ENCODE measurements at regions not wholly inside any gene's neighbourhood (a gene's known extent, or its start where the extent isn't known, plus 50 kb on each side); places are given as distances from the start of the nearest gene placed in this dataset.

DNA sequence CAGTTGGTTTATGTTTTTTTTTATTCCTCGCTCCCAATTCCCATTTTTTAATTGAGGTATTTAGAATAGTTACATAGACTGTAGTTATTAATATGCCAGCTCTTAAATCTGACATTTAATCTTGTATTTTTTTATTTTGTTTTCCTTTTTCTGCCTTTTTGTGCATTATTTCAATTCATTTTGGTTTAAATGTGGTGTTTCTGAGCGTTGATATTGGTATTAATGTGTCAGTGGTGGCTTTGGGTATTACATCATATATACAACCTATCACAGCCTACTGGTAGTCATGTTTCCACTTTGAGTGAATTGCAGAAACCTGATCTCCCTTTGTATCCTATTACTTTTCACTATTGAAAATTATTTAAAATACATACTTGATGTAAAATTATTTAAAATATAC lies 1027.3 kb downstream of the KCNT2 start:
- Mint-ChIP-seq H3K4me1 (ENCODE audit: low read depth, unreplicated experiment) (no peaks in the 10 kb centered on the region), H3K4me3 (ENCODE audit: unreplicated experiment) (no peak overlapping the region), H3K9me3 (ENCODE audit: unreplicated experiment) (no peaks in the 10 kb centered on the region), H3K36me3 (ENCODE audit: insufficient read depth, unreplicated experiment) (no peaks in the 10 kb centered on the region), H3K27me3 (ENCODE audit: insufficient read depth, unreplicated experiment) (no peaks in the 10 kb centered on the region), H3K27ac (ENCODE audit: unreplicated experiment) (no peak overlapping the region)
- TF ChIP-seq, protein P1, sequence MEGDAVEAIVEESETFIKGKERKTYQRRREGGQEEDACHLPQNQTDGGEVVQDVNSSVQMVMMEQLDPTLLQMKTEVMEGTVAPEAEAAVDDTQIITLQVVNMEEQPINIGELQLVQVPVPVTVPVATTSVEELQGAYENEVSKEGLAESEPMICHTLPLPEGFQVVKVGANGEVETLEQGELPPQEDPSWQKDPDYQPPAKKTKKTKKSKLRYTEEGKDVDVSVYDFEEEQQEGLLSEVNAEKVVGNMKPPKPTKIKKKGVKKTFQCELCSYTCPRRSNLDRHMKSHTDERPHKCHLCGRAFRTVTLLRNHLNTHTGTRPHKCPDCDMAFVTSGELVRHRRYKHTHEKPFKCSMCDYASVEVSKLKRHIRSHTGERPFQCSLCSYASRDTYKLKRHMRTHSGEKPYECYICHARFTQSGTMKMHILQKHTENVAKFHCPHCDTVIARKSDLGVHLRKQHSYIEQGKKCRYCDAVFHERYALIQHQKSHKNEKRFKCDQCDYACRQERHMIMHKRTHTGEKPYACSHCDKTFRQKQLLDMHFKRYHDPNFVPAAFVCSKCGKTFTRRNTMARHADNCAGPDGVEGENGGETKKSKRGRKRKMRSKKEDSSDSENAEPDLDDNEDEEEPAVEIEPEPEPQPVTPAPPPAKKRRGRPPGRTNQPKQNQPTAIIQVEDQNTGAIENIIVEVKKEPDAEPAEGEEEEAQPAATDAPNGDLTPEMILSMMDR (IDR thresholded peaks at IDR 0.05; ENCODE audit: insufficient read depth in 1 of 2, low read depth in 1 of 2, low read length in 1 of 2, severe bottlenecking in 1 of 2, unreplicated experiment in 1 of 2): peak in 1 of 2 experiments; percentile 25
- Histone ChIP-seq H3K4me3 (ENCODE audit: low read depth, low read length) (no peak overlapping the region), H3K9me3 (no peaks in the 10 kb centered on the region), H3K36me3 (ENCODE audit: control insufficient read depth, insufficient read depth, low read length) (no peaks in the 10 kb centered on the region), H3K27me3 (replicated peaks; ENCODE audit: control insufficient read depth, insufficient read depth, low read length) (no peaks in the 10 kb centered on the region), H3K4me1 (no peaks in the 10 kb centered on the region)
- intact Hi-C loops (cut with micrococcal nuclease; ENCODE audit: unreplicated experiment): no loop called here
- CTCF ChIA-PET: no interaction called here
- BruUV-seq (replicated peaks): no TSS peak
- no peak for DNase-seq
- POLR2A ChIA-PET: no interaction called here

DNA sequence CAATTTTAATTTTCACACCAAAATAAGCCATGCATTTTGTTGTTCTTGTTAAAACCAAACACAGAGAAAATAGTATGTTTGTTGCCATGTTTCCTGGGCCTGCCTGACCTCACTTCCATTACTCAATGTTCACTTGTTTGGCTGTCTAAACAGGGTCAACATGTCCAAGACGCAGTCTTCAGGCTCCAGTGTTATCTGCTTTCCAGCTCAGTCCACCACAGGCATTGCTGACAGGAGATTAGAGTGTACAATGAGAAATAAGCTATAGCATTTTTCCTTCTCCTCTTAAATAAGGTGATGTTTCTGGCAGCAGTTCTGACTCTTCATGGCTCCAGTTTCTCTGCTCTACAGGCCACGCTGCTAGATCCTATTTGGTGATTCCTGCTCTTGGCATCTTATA lies 1030.5 kb downstream of the KCNT2 start:
- Mint-ChIP-seq H3K9me3 (ENCODE audit: unreplicated experiment) (no peaks in the 10 kb centered on the region), H3K27ac (ENCODE audit: unreplicated experiment) (no peak overlapping the region), H3K4me1 (ENCODE audit: low read depth, unreplicated experiment) (no peaks in the 10 kb centered on the region), H3K27me3 (ENCODE audit: insufficient read depth, unreplicated experiment) (no peaks in the 10 kb centered on the region), H3K4me3 (ENCODE audit: unreplicated experiment) (no peak overlapping the region), H3K36me3 (ENCODE audit: insufficient read depth, unreplicated experiment) (no peaks in the 10 kb centered on the region)
- Histone ChIP-seq H3K36me3 (ENCODE audit: control insufficient read depth, insufficient read depth, low read length) (no peaks in the 10 kb centered on the region), H3K4me3 (ENCODE audit: low read depth, low read length) (no peak overlapping the region), H3K4me1 (no peaks in the 10 kb centered on the region), H3K9me3 (no peaks in the 10 kb centered on the region), H3K27me3 (replicated peaks; ENCODE audit: control insufficient read depth, insufficient read depth, low read length) (no peaks in the 10 kb centered on the region)
- BruUV-seq (replicated peaks): no TSS peak
- TF ChIP-seq, protein P1 (IDR thresholded peaks at IDR 0.05; ENCODE audit: insufficient read depth in 1 of 2, low read depth in 1 of 2, low read length in 1 of 2, severe bottlenecking in 1 of 2, unreplicated experiment in 1 of 2): no peak
- CTCF ChIA-PET: no interaction called here
- DNase-seq: no peak
- POLR2A ChIA-PET: no interaction called here
- intact Hi-C loops (cut with micrococcal nuclease; ENCODE audit: unreplicated experiment): no loop called here

DNA sequence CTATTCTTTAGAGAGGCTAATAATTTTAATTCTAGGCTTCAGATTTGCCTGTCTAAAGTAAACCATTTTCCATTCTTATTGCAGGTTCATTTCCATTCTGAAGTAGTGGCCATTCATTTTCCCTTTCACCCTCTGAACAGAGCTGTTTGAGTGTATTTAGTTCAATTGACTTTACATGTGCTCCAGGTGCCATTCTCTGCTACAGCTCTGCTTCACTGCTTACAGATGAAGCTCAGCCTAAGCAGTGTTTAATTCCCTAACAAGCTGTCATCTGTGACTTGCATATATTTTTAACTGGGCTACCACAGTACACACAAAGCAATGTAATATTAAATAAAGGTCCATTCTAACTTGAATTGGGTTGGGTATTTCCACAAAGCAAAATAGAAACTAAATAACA lies 1031.6 kb downstream of the KCNT2 start:
- H3K36me3 Mint-ChIP-seq (ENCODE audit: insufficient read depth, unreplicated experiment): no peaks in the 10 kb centered on the region
- H3K27me3 Mint-ChIP-seq (ENCODE audit: insufficient read depth, unreplicated experiment): no peaks in the 10 kb centered on the region
- Histone ChIP-seq H3K4me1 (no peaks in the 10 kb centered on the region), H3K4me3 (ENCODE audit: low read depth, low read length) (no peak overlapping the region), H3K9me3 (no peaks in the 10 kb centered on the region), H3K36me3 (ENCODE audit: control insufficient read depth, insufficient read depth, low read length) (no peaks in the 10 kb centered on the region), H3K27me3 (replicated peaks; ENCODE audit: control insufficient read depth, insufficient read depth, low read length) (no peaks in the 10 kb centered on the region)
- POLR2A ChIA-PET: no interaction called here
- DNase-seq: no peak
- no peak overlapping the region for H3K27ac Mint-ChIP-seq (ENCODE audit: unreplicated experiment)
- H3K4me1 Mint-ChIP-seq (ENCODE audit: low read depth, unreplicated experiment): no peaks in the 10 kb centered on the region
- intact Hi-C loops (cut with micrococcal nuclease; ENCODE audit: unreplicated experiment): no loop called here
- TF ChIP-seq, protein P1 (IDR thresholded peaks at IDR 0.05; ENCODE audit: insufficient read depth in 1 of 2, low read depth in 1 of 2, low read length in 1 of 2, severe bottlenecking in 1 of 2, unreplicated experiment in 1 of 2): no peak
- BruUV-seq (replicated peaks): no TSS peak
- H3K4me3 Mint-ChIP-seq (ENCODE audit: unreplicated experiment): no peak overlapping the region
- no peaks in the 10 kb centered on the region for H3K9me3 Mint-ChIP-seq (ENCODE audit: unreplicated experiment)
- CTCF ChIA-PET: no interaction called here
